ENCODE measurements at regions not wholly inside any gene's neighbourhood (a gene's known extent, or its start where the extent isn't known, plus 50 kb on each side); places are given as distances from the start of the nearest gene placed in this dataset.

DNA sequence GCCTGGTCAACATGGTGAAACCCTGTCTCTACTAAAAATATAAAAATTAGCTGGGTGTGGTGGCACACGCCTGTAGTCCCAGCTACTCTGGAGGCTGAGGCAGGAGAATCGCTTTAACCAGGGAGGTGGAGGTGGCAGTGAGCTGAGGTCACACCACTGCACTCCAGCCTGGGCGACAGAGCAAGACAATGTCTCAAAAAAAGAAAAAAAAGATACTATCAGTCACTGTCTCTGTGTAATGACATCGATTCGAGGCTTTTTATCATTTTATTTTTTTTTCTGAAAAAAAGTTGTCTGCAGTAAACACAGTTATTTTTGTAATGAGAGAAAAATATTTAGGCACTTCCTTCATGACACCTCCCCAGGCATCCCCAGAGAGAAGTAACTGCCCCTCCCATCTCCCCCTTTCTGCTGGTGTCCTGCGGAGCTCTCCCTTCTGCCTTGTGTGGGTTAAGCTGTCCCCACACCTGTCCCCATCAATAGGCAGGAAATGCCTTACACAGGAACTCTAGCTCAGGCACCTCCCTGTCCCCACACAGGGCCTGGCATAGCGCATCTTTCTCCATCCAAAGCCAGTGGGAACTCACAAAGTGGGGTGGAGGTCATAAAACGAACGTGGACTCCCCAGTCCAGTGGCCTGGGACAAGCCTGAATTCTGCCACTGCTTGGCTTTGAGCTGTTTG, 132.0 kb downstream of the SYF2 start:
- TF ChIP-seq EZH2 (IDR thresholded peaks at IDR 0.05), result no peak
- TF ChIP-seq POLR2AphosphoS5 (IDR thresholded peaks at IDR 0.05; ENCODE audit: borderline replicate concordance, low read depth, low read length), result no peak
- TF ChIP-seq FOXP2 (optimal IDR thresholded peaks at IDR 0.05; ENCODE audit: control extremely low read depth, extremely low read length, insufficient read depth), result no peak
